ENCODE measurements at regions not wholly inside any gene's neighbourhood (a gene's known extent, or its start where the extent isn't known, plus 50 kb on each side); places are given as distances from the start of the nearest gene placed in this dataset.

DNA sequence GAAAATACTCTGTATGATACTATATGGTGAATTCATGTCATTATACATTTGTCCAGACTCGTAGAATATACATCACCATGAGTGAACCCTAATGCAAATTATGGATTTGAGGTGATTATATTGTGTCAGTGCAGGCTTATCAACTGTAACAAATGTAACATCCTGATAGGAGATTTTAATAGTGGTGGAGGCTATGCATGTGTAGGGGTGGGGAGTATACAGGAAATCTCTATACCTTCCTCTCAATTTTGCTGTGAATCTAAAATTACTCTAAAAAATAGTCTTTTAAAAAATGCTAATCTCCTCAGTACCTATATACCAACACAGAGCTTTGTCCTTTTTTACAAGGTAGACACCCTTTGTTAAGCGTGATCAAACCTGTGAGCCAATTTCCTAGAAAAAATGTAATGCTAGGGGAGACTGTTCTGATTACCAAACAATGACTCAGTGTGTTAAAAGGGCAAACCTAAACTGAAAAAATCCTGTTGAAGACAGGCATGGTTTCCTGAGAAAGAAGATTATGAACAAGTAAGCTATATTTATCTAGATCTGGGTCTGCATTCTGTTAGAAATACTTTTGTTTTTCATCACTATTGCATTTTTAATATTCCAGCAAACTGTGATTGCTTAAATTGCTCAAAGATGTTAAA lies 170.9 kb downstream of the DUSP6 start:
- DNase-seq: no peak

GRCh38 chr12:89180496-89180895 lies 171.8 kb downstream of the DUSP6 start:
- DNase-seq: no peak

GRCh38 chr12:89179983-89180382 lies 172.3 kb downstream of the DUSP6 start:
- DNase-seq: no peak

DNA sequence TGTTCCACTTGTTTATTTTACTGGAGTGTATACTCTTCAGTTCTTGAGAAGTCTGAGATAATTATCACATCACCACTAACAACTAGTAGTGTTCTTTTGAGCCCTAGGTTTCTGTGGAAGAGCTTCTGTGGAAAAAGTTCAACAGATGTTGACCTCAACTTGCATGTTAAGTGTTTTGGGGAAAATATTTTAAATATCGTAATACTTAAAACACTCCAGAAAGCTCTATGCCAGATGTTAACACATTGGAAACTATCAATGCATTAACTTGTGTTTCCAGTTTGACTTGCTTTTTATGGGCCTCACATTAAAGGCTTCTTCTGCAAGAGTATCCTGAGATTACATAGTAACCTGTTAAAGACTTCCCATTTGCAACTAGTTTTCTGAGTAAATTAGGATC lies 173.1 kb downstream of the DUSP6 start:
- DNase-seq: no peak

DNA sequence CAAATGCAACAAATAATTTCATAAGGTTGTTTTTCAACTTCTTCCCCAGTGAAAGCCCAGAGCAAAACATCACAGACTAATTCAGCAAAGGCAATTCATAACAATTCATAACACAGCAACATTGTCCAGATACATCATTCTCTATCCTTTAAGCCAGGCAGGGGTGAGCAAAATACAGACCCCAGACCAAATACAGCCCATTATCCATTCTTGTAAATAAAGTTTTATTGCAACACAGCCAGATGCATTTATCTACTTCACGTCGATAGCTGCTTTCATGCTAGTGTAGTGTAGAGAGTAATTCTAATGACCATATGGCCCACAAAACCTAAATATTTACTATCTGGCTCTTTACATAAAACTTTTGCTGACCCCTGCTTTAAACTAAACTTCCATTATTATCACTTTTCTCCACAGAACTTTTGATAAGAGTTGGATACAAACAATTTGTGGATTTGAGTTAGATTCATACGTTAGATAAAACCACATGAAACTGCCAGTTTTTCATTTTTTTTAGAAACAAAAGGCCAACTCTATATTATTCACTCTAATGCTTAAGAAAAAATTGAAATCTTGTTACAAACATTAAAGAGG lies 174.4 kb downstream of the DUSP6 start:
- DNase-seq: no peak

DNA sequence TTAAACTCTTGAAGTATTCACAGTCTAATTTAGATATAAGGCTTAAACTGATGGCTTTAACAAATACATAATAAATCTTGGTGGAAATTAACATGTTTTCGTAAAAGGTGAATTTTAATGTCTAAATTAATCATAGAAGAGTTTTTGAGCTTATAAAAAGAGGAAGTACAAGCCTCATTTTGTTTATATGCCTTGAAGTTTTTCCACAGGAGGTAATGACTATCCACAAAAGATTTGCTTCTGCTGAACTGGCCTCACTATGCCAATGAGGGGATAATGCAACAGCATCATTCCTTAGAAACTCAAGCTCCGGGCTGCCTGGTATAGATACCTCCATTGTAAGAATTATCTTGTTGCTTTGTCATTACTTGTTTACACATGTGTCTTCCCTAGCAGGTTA lies 175.6 kb downstream of the DUSP6 start:
- no peak for DNase-seq

GRCh38 chr12:89173678-89174077 lies 178.6 kb downstream of the DUSP6 start:
- no peak for DNase-seq

- no peak for DNase-seq
Observed at GRCh38 chr12:89173096-89173495, 179.2 kb downstream of the DUSP6 start.

- no peak for DNase-seq
Observed at GRCh38 chr12:89172224-89172623, 180.1 kb downstream of the DUSP6 start.

- DNase-seq: no peak
Observed at GRCh38 chr12:89169321-89169720, 183.0 kb downstream of the DUSP6 start.

- DNase-seq: no peak
Observed at GRCh38 chr12:89167986-89168385, 184.3 kb downstream of the DUSP6 start.

GRCh38 chr12:89166525-89166934 lies 185.8 kb downstream of the DUSP6 start:
- DNase-seq: no peak

DNA sequence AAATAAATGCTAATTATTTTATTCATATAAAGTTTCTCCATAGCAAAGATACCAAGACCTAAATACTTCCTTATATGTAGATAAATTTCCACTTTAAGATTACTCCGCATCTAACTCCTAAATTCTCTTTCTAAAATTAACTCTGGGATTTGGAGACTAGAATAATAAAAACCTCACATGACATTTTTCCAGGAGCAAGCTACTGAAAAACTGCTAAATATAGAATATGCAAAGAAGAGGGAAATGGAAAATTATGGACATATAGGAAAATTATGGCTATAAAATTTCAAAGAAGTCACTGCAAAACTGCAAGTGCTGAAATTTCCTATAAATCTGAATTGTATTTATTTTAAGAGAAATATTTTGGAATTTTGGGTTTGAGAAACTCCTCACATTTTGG lies 186.2 kb downstream of the DUSP6 start:
- DNase-seq: no peak

DNA sequence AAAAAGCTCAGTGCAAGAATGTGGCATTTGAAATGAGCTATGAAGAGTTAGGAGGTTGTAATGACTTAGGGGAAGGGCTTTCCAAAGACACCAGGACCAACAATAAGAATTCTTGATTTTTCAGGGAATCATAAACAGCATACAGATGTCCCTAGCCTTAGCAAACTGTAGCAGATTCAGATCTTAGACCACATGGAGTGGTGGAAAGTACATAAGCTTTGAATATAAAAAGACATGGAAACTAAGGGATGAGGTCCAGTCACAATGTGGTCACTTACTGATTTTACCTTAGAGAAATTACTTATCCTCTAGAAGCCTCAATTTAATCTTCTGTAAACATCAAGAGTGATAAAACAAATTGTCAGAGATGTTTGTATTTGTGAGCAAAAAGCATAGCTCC lies 186.6 kb downstream of the DUSP6 start:
- DNase-seq: no peak

GRCh38 chr12:89163918-89164317 lies 188.4 kb downstream of the DUSP6 start:
- no peak for DNase-seq

DNA sequence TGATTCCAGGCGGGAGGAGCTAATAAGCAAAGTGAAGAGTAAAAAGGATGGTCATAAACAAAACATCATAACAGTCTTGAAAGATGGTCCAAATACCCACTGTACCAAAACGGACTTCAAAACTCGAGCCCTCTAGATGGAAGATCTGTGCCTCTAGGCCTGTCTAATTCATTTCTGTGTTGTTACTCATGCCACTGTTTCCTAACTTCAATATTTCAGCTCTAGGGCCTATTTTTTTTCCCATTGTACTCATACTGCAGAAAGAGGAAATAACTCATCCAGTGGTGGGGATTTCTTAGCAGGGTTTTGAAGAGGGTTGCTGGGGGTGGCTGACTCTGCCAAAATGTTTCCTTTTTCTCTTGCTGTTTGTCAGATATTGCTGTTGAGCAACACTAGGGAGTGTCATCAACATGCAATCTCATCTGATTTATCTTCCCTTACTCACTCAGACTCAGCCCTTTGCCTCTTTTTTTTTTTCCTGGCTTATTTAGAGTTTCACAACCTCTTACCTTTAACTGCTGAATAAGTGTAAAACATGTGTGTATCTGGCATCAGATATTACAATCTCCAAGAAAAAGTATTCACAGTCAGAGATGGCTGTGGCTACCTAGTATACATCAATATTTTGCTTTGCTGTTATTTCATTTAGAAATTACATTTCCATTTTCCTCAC lies 189.6 kb downstream of the DUSP6 start:
- no peak for DNase-seq

DNA sequence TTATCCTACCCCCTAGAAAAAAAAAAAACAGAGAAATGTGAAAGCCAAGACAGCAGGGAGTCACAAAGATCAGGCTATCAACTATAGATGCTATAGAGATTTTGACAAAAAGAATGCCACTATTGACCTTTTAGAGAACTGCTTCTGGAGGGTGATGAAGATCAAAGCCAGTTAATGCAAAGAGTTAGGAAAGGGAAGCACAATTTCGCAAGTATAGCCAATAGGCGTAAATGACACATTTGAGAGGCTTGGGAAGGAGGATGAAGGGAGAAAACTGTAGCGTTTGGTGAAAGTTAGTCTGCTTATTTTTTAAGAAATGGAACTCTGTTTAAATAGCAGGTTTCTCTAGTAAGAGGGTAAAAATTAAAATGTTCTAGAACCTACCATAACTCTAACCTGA lies 190.7 kb downstream of the DUSP6 start:
- no peak for DNase-seq

DNA sequence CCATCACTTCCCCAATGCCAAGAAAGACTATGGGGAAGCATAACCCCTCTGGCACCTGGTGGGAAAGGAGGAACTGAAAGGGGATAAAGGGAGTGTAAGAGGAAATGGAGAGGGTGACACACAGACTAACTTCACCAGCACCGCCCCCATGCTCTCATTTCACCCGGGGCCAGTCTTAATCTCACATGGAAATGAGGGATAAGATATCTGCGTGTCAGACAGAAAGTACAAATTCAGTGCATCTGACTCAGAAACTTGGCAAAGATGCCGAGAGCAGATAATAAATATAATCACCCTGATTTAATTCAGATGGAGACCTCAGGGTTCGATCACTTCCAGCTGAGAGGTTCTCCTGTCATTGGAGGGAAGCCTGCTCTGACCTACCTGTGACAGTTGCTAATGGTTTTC lies 191.6 kb downstream of the DUSP6 start:
- DNase-seq: no peak

- DNase-seq: no peak
Observed at GRCh38 chr12:89157413-89157812, 194.9 kb downstream of the DUSP6 start.

DNA sequence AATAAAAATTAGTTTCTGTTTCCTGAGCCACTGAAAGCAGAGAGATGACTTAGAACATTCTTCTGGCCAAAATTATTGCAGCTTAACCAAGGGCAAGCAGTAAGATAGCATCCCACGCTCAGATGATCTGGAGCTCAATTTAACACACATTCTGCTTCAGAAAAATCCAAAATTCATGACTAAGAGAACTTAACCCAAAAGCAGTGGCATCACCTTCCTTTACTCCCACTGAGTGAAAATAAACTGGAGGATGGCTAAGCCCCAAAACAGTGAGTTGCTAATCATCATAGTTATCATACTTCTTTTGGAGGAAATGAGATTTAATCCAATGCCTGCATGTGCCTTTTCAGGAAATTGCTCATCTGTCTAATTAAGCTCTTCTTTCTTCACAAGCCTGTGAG lies 195.4 kb downstream of the DUSP6 start:
- no peak for DNase-seq

GRCh38 chr12:89156340-89156739 lies 196.0 kb downstream of the DUSP6 start:
- no peak for DNase-seq

GRCh38 chr12:89155826-89156225 lies 196.5 kb downstream of the DUSP6 start:
- DNase-seq: no peak

DNA sequence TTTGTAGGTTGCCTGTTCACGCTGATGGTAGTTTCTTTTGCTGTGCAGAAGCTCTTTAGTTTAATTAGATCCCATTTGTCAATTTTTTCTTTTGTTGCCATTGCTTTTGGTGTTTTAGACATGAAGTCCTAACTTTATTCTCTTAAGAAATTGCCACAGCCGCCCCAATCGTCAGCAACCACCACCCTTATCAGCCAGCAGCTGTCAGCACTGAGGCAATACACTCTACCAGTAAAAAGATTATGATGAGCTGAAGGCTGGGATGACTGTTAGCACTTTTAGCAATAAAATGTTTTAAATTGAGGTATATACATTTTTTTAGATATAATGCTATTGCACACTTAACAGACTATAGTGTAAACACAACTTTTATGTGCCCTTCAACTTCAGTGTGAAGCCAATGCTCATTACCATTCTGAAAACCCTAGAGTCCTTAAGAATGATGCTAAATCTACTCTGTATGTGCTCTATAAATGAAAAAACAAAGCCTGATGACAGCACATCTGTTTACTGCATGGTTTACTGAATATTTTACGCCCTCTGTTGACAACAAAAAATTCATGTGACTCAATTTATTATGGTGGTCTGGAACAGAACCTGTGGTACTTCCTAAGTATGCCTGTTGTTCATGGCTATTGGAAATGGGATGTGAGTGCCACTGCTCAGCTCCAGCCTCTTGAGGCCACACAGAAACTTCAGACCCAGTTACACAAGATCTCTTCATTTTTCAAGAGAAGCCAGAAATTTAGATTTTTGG lies 197.4 kb downstream of the DUSP6 start:
- DNase-seq: no peak

DNA sequence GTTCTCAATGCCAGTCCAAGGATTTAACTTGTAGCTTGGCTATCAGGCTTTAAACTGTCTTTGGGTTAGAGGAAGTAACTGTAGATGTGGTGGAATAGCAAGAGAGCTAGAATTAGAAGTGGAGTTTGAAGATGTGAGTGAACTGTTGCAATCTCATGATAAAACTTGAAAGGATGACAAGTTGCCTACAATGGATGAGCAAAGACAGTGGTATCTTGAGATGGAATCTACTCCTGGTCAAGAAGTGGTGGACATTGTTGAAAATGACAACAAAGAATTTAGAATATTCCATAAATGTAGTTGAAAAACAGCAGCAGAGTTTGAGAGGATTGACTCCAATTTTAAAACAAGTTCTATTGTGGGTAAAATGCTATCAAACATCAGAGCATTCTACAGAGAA lies 199.0 kb downstream of the DUSP6 start:
- no peak for DNase-seq

Measured in effector CD8-positive, alpha-beta T cell (primary cell).